ENCODE measurements at regions not wholly inside any gene's neighbourhood (a gene's known extent, or its start where the extent isn't known, plus 50 kb on each side); places are given as distances from the start of the nearest gene placed in this dataset.

GRCh38 chr13:43991773-43992201, 112.1 kb downstream of the LACC1 start:
- TF ChIP-seq REST (IDR thresholded peaks at IDR 0.05; ENCODE audit: insufficient read depth in 1 of 2, low read depth in 2 of 2, low read length in 2 of 2) (no peak), TAF1 (IDR thresholded peaks at IDR 0.05; ENCODE audit: borderline replicate concordance, insufficient read depth, low read length) (no peak), FOXP2 (optimal IDR thresholded peaks at IDR 0.05; ENCODE audit: borderline replicate concordance, extremely low read depth, extremely low read length, insufficient read depth) (no peak)

Data from PFSK-1 (cell line).